ENCODE measurements at regions not wholly inside any gene's neighbourhood (a gene's known extent, or its start where the extent isn't known, plus 50 kb on each side); places are given as distances from the start of the nearest gene placed in this dataset.
"Not testable (repeated sequence)": the region's sequence is repeated elsewhere in the genome, so short reads cannot be mapped to it uniquely, and the experiment has no call there.

- DNase-seq = no peak
Observed at GRCh38 chr4:169934794-169935429, 91.3 kb downstream of the MFAP3L start.

GRCh38 chr4:169933531-169933930 lies 92.7 kb downstream of the MFAP3L start:
- DNase-seq = no peak

- DNase-seq = no peak
Observed at GRCh38 chr4:169931964-169932363, 94.2 kb downstream of the MFAP3L start.

- DNase-seq = not testable (repeated sequence)
Observed at GRCh38 chr4:169930755-169931154, 95.4 kb downstream of the MFAP3L start.

- no peak for DNase-seq
Observed at GRCh38 chr4:169927280-169927679, 98.9 kb downstream of the MFAP3L start.

- no peak for DNase-seq
Observed at GRCh38 chr4:169925678-169926077, 100.5 kb downstream of the MFAP3L start.

- DNase-seq = no peak
Observed at GRCh38 chr4:169922632-169923276, 103.4 kb downstream of the MFAP3L start.

- DNase-seq = no peak
Observed at GRCh38 chr4:169921732-169922131, 104.5 kb downstream of the MFAP3L start.

GRCh38 chr4:169921237-169921636 lies 105.0 kb downstream of the MFAP3L start:
- no peak for DNase-seq

- not testable (repeated sequence) for DNase-seq
Observed at GRCh38 chr4:169919194-169920124, 106.7 kb downstream of the MFAP3L start.

- no peak for DNase-seq
Observed at GRCh38 chr4:169915545-169915944, 110.7 kb downstream of the MFAP3L start.

- no peak for DNase-seq
Observed at GRCh38 chr4:169914866-169915265, 111.3 kb downstream of the MFAP3L start.

- no peak for DNase-seq
Observed at GRCh38 chr4:169912996-169913395, 113.2 kb downstream of the MFAP3L start.

GRCh38 chr4:169909897-169910296 lies 116.3 kb downstream of the MFAP3L start:
- DNase-seq = no peak

GRCh38 chr4:169909479-169909878 lies 116.7 kb downstream of the MFAP3L start:
- no peak for DNase-seq

GRCh38 chr4:169907705-169908104 lies 118.5 kb downstream of the MFAP3L start:
- no peak for DNase-seq

GRCh38 chr4:169906821-169907220 lies 119.4 kb downstream of the MFAP3L start:
- DNase-seq = no peak

- DNase-seq = no peak
Observed at GRCh38 chr4:169906104-169906503, 120.1 kb downstream of the MFAP3L start.

GRCh38 chr4:169902658-169903345 lies 123.4 kb downstream of the MFAP3L start:
- DNase-seq = no peak

- no peak for DNase-seq
Observed at GRCh38 chr4:169900241-169900845, 125.9 kb downstream of the MFAP3L start.

- no peak for DNase-seq
Observed at GRCh38 chr4:169899295-169899694, 126.9 kb downstream of the MFAP3L start.

- DNase-seq = no peak
Observed at GRCh38 chr4:169898095-169898494, 128.1 kb downstream of the MFAP3L start.

All from fibroblast of skin of scalp (primary cell).